Activated CD8-positive, alpha-beta T cell treated with anti-CD3 and anti-CD28 coated beads, Interleukin-2, amount 10 ng/mL, durations not matched to agents 7 days and 5 days (primary cell): ENCODE measurements at regions not wholly inside any gene's neighbourhood (a gene's known extent, or its start where the extent isn't known, plus 50 kb on each side); places are given as distances from the start of the nearest gene placed in this dataset.
"Not testable (repeated sequence)": the region's sequence is repeated elsewhere in the genome, so short reads cannot be mapped to it uniquely, and the experiment has no call there.

Source experiments
- ATAC-seq: fragments of 150-1000 bp; cut with Tn5 transposase; one replicate; pipeline ENCODE4 v1.10.0; 2021; ENCODE audit warnings: moderate library complexity
- CTCF ChIA-PET: fragments of 350-600 bp; sonication (Branson Sonifier 250); formaldehyde crosslinking; loops from one replicate; lab custom pipeline; 2021; ENCODE audit warnings: antibody characterized with exemption; lab: Charles Lee
- POLR2A ChIA-PET: fragments of 350-600 bp; sonication (Branson Sonifier 250); formaldehyde crosslinking; loops from one replicate; lab custom pipeline; 2021; ENCODE audit warnings: antibody characterized with exemption; lab: Charles Lee
- DNase-seq: peaks from one replicate; pipeline ENCODE4 v3.0.0-alpha.2; 2020
- H3K27ac Mint-ChIP-seq: one replicate; pipeline ENCODE4 v1.8.0; 2021; ENCODE audit warnings: mild to moderate bottlenecking, mixed read lengths
- H3K27me3 Mint-ChIP-seq: one replicate; pipeline ENCODE4 v1.8.0; 2021; ENCODE audit warnings: low read depth, mixed read lengths
- H3K36me3 Mint-ChIP-seq: one replicate; pipeline ENCODE4 v1.8.0; 2021; ENCODE audit warnings: low read depth, mixed read lengths
- H3K4me1 Mint-ChIP-seq: one replicate; pipeline ENCODE4 v1.8.0; 2021; ENCODE audit warnings: low read depth, mixed read lengths
- H3K4me3 Mint-ChIP-seq: one replicate; pipeline ENCODE4 v1.8.0; 2021; ENCODE audit warnings: mild to moderate bottlenecking, mixed read lengths
- H3K9me3 Mint-ChIP-seq: one replicate; pipeline ENCODE4 v1.8.0; 2022; ENCODE audit warnings: mixed read lengths; ENCODE audit not compliant: insufficient read depth

- CTCF ChIA-PET, result interaction anchor here (0.6 kb wide), 1 partner anchor 354 kb away, joined by 3 read pairs; no protein-coding TSS in a partner anchor
- ATAC-seq, result no peak
Measured at GRCh38 chr2:215536510-215536909, 100.6 kb upstream of the FN1 start.

GRCh38 chr2:215535741-215536140 is 99.9 kb upstream of the FN1 start:
- no peak for DNase-seq
- Mint-ChIP-seq H3K27me3 (peaks cover 2% of the 10 kb centered on the region), H3K4me1 (no peaks in the 10 kb centered on the region), H3K9me3 (no peaks in the 10 kb centered on the region), H3K27ac (no peak overlapping the region), H3K4me3 (no peak overlapping the region), H3K36me3 (no peaks in the 10 kb centered on the region)
- ATAC-seq, result no peak
- CTCF ChIA-PET, result no interaction called here
- POLR2A ChIA-PET, result no interaction called here

More at GRCh38 chr2:215536510-215536909, 100.6 kb upstream of the FN1 start:
- POLR2A ChIA-PET, result no interaction called here
- H3K4me3 Mint-ChIP-seq, result no peak overlapping the region
- H3K27me3 Mint-ChIP-seq, result peaks cover 2% of the 10 kb centered on the region
- H3K9me3 Mint-ChIP-seq, result no peaks in the 10 kb centered on the region
- H3K4me1 Mint-ChIP-seq, result no peaks in the 10 kb centered on the region
- no peak for DNase-seq
- no peaks in the 10 kb centered on the region for H3K36me3 Mint-ChIP-seq
- H3K27ac Mint-ChIP-seq, result no peak overlapping the region

DNA sequence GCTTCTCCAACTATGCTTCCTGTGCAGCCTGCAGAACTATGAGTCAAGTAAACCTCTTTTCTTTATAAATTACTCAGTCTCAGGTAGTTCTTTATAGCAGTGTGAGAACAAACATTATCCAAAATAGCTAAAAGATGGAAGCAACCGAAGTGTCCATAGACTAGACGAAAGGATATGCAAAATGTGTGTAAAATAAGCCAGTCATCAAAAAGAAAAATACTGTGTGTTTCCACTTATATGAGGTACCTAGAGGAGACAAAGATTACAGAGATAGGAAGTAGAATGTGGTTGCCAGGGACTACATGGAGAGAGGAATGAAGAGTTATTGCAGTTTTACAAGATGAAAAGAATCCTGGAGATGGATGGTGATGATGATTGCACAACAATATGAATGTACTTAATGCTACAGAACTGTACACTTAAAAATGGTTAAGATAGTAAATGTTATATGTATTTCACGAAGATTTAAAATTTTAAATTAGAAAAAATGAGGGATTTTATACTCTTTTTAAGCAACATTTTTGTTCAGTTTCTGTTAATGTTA is 99.3 kb upstream of the FN1 start:
- Mint-ChIP-seq H3K36me3 (no peaks in the 10 kb centered on the region), H3K9me3 (no peaks in the 10 kb centered on the region), H3K4me3 (no peak overlapping the region), H3K27me3 (peaks cover 2% of the 10 kb centered on the region), H3K4me1 (no peaks in the 10 kb centered on the region), H3K27ac (no peak overlapping the region)
- DNase-seq (no peak), ATAC-seq (no peak)
- CTCF ChIA-PET, result no interaction called here
- POLR2A ChIA-PET, result no interaction called here

DNA sequence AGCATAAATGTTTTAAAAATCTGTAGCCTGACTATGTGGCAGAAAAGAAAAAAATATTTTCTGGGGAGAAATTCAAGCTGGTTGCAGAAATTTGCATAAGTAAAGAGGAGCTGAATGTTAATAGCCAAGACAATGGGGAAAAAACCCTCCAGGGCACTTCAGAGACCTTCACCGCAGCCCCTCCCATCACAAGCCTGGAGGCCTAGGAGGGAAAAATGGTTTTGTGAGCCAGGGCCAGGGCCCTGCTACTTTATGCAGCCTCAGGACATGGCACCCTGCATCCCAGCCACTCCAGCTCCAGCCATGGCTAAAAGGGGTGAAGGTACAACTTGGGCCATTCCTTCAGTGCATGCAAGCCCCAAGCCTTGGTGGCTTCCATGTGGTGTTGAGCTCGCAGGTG is 97.8 kb upstream of the FN1 start:
- H3K4me3 Mint-ChIP-seq, H3K9me3 Mint-ChIP-seq, H3K4me1 Mint-ChIP-seq, POLR2A ChIA-PET, H3K27me3 Mint-ChIP-seq, ATAC-seq, H3K27ac Mint-ChIP-seq, CTCF ChIA-PET, H3K36me3 Mint-ChIP-seq, DNase-seq: not testable (repeated sequence)

- no peaks in the 10 kb centered on the region for H3K4me1 Mint-ChIP-seq
- ChIA-PET CTCF (no interaction called here), POLR2A (no interaction called here)
- no peak for ATAC-seq
- DNase-seq, result no peak
- no peaks in the 10 kb centered on the region for H3K36me3 Mint-ChIP-seq
- H3K27me3 Mint-ChIP-seq, result peaks cover 4% of the 10 kb centered on the region
- no peaks in the 10 kb centered on the region for H3K9me3 Mint-ChIP-seq
- H3K27ac Mint-ChIP-seq, result no peak overlapping the region
- H3K4me3 Mint-ChIP-seq, result no peak overlapping the region
Measured at GRCh38 chr2:215532844-215533243, 97.0 kb upstream of the FN1 start.

DNA sequence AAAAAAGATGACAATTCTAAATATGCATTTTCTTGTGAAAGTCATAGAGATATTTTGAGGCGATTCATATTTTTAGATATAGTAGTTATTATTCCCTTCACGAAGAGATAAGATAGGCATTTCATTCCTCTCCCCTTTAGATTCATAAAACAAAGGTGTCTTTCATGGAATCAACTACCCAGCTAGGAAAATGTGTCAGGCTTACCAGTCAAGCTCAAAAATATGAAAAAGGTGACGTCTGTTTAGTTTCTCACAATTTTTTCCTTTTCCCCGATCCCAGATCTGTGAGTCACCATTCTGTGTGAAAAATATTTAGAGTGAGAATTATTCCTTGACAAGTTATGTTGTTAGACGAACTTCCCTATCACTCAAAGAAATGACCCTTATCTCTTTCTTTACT is 95.4 kb upstream of the FN1 start:
- no peaks in the 10 kb centered on the region for H3K36me3 Mint-ChIP-seq
- H3K9me3 Mint-ChIP-seq, result no peaks in the 10 kb centered on the region
- DNase-seq (no peak), ATAC-seq (no peak)
- POLR2A ChIA-PET, result no interaction called here
- CTCF ChIA-PET, result no interaction called here
- H3K4me3 Mint-ChIP-seq, result no peak overlapping the region
- no peaks in the 10 kb centered on the region for H3K4me1 Mint-ChIP-seq
- H3K27ac Mint-ChIP-seq, result no peak overlapping the region
- H3K27me3 Mint-ChIP-seq, result peaks cover 4% of the 10 kb centered on the region

GRCh38 chr2:215530191-215530968 is 94.5 kb upstream of the FN1 start:
- no peaks in the 10 kb centered on the region for H3K36me3 Mint-ChIP-seq
- no peaks in the 10 kb centered on the region for H3K9me3 Mint-ChIP-seq
- no peaks in the 10 kb centered on the region for H3K4me1 Mint-ChIP-seq
- ATAC-seq (no peak), DNase-seq (no peak)
- H3K27ac Mint-ChIP-seq, result no peak overlapping the region
- no peak overlapping the region for H3K4me3 Mint-ChIP-seq
- peaks cover 4% of the 10 kb centered on the region for H3K27me3 Mint-ChIP-seq
- ChIA-PET CTCF (no interaction called here), POLR2A (no interaction called here)

DNA sequence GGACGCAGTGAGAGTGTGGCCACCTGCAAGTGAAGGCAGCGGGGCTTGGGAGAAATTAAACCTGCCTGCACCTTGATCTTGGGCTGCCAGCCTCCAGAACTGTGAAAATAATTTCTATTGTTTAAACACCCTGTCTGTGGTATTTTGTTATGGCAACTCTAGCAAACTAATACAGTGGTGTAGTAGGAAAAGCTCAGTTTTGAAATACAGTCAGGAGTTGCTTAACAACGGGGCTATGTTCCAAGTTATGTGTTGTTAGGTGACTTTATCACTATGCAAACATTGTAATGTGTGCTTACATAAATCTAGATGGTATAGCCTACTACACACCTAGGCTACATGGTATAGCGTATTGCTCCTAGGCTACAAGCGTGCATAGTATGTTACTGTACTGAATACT is 93.4 kb upstream of the FN1 start:
- CTCF ChIA-PET, result no interaction called here
- no peaks in the 10 kb centered on the region for H3K4me1 Mint-ChIP-seq
- POLR2A ChIA-PET, result no interaction called here

DNA sequence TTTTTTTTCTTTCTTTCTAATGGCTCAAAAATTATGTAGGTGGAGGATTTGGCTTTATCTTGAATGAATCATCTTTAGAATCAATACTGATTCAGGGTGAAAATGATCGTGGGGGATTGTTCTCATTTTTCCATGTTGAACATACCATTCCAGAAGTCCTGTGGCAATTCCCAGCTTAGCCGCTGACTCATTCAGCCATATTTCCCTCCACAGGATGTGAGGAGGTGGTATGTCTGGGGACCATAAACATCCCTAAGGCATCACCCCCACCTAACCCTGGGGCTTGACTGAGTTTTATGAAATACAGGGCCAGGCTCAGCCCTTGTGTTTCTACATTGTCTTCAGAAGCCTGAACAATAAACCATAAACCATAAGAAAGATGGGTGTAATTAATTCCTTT is 92.7 kb upstream of the FN1 start:
- Mint-ChIP-seq H3K9me3 (no peaks in the 10 kb centered on the region), H3K36me3 (no peaks in the 10 kb centered on the region), H3K27ac (no peak overlapping the region), H3K27me3 (peaks cover 6% of the 10 kb centered on the region), H3K4me3 (no peak overlapping the region), H3K4me1 (no peaks in the 10 kb centered on the region)
- no peak for DNase-seq
- POLR2A ChIA-PET, result no interaction called here
- ATAC-seq, result no peak
- CTCF ChIA-PET, result no interaction called here

More for the DNA sequence above, 93.4 kb upstream of the FN1 start:
- ATAC-seq, result no peak
- Mint-ChIP-seq H3K36me3 (no peaks in the 10 kb centered on the region), H3K27ac (no peak overlapping the region), H3K27me3 (peaks cover 6% of the 10 kb centered on the region), H3K4me3 (no peak overlapping the region), H3K9me3 (no peaks in the 10 kb centered on the region)
- no peak for DNase-seq

GRCh38 chr2:215527736-215528135 is 91.9 kb upstream of the FN1 start:
- H3K4me3 Mint-ChIP-seq, result no peak overlapping the region
- no peaks in the 10 kb centered on the region for H3K9me3 Mint-ChIP-seq
- no peaks in the 10 kb centered on the region for H3K36me3 Mint-ChIP-seq
- POLR2A ChIA-PET, result no interaction called here
- ATAC-seq (no peak), DNase-seq (no peak)
- peaks cover 4% of the 10 kb centered on the region for H3K27me3 Mint-ChIP-seq
- CTCF ChIA-PET, result no interaction called here
- no peaks in the 10 kb centered on the region for H3K4me1 Mint-ChIP-seq
- no peak overlapping the region for H3K27ac Mint-ChIP-seq

DNA sequence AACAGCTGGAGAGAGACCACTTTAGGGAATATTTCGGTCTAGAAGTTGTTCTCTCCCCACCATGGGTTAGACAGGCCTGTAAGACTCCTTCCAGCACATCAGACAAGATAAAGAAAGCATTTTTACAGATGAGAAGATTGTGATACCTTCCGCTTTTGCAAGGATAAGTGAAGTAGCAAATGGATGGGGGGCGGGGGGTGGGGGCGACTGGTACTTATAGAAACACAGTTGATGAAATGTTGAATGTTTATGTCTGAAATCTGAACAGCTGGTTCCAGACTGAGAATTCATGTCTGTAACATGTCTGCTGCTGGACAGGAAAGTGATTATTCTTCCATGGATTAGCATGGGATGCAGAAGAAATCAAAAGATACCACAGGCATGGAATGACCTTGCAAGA is 90.5 kb upstream of the FN1 start:
- peaks cover 4% of the 10 kb centered on the region for H3K27me3 Mint-ChIP-seq
- no peaks in the 10 kb centered on the region for H3K4me1 Mint-ChIP-seq
- H3K4me3 Mint-ChIP-seq, result no peak overlapping the region
- DNase-seq (no peak), ATAC-seq (no peak)
- CTCF ChIA-PET, result no interaction called here
- no peak overlapping the region for H3K27ac Mint-ChIP-seq
- no peaks in the 10 kb centered on the region for H3K36me3 Mint-ChIP-seq
- no peaks in the 10 kb centered on the region for H3K9me3 Mint-ChIP-seq
- POLR2A ChIA-PET, result no interaction called here

DNA sequence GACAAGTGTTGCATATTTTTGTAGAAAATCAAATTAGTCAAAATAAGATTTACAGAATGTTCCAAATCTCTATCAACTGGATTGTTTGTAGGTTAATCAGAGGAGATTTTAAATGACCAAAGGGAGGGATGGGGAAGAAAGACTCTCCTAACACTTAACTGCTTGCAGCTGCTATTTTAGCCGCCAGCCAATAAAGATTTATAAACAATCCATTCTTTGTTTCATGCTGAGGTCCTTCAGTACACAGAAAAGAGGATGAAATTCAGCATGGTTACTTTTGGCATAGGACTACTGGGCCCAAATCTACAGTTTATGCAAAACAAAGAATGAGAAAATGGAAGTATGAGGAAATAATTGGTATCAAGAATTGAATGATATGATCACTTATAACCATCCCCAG is 86.4 kb upstream of the FN1 start:
- Mint-ChIP-seq H3K4me3 (no peak overlapping the region), H3K9me3 (no peaks in the 10 kb centered on the region), H3K36me3 (no peaks in the 10 kb centered on the region), H3K27me3 (peaks cover 2% of the 10 kb centered on the region), H3K27ac (no peak overlapping the region), H3K4me1 (no peaks in the 10 kb centered on the region)
- DNase-seq, result no peak
- POLR2A ChIA-PET, result no interaction called here
- ATAC-seq, result no peak
- CTCF ChIA-PET, result no interaction called here
